ENCODE measurements at regions not wholly inside any gene's neighbourhood (a gene's known extent, or its start where the extent isn't known, plus 50 kb on each side); places are given as distances from the start of the nearest gene placed in this dataset.

GRCh38 chr15:60128710-60129109 lies 124.6 kb downstream of the FOXB1 start:
- TF ChIP-seq CTCF (conservative IDR thresholded peaks at IDR 0.05 in 1 of 2, IDR thresholded peaks at IDR 0.05 in 1 of 2; ENCODE audit: extremely low read depth in 1 of 2, insufficient read depth in 1 of 2, low read depth in 1 of 2, low read length in 2 of 2) (no peak), EZH2 (IDR thresholded peaks at IDR 0.05; ENCODE audit: borderline replicate concordance, low read length) (no peak)
